Adrenal gland (tissue), 9 donors: ENCODE measurements at regions not wholly inside any gene's neighbourhood (a gene's known extent, or its start where the extent isn't known, plus 50 kb on each side); places are given as distances from the start of the nearest gene placed in this dataset.

Source experiments
- DNase-seq, 7 donors: peaks; one replicate each; pipeline ENCODE4 v3.0.0-alpha.2; 2019 to 2020
- H3K27ac ChIP-seq, 5 donors: fragments of 200-600 bp; sonication (generic) in 4 of 5; 1 replicate in 3 of 5; 2 replicates in 2 of 5; pipeline versions ENCODE4 v1.5.1 to v1.8.0; 2016 to 2020; ENCODE audit warnings: mild to moderate bottlenecking in 1 of 5
- H3K27me3 ChIP-seq: fragments of 200-600 bp; 2 replicates; pipeline ENCODE4 v1.8.0; 2021
- H3K36me3 ChIP-seq, 2 donors: fragments of 200-600 bp; replicated peaks in 1 of 2; 1 replicate in 1 of 2; 2 replicates in 1 of 2; pipeline versions ENCODE4 v1.5.1 to v1.8.0; 2018 to 2022
- H3K4me1 ChIP-seq, 2 donors: fragments of 200-600 bp; replicated peaks in 1 of 2; 1 replicate in 1 of 2; 2 replicates in 1 of 2; pipeline versions ENCODE4 v1.5.1 to v1.8.0; 2018 to 2021
- H3K4me3 ChIP-seq, 4 donors: fragments of 200-600 bp; sonication (generic) in 3 of 4; one replicate each; pipeline ENCODE4 v1.5.1; 2016 to 2018
- H3K9me3 ChIP-seq, 3 donors: fragments of 200-600 bp; sonication (generic) in 1 of 3; replicated peaks in 1 of 3; 1 replicate in 2 of 3; 2 replicates in 1 of 3; pipeline versions ENCODE4 v1.5.1 to v1.8.0; 2016 to 2021
- CTCF ChIP-seq, 6 experiments: fragments of 450-650 bp in 4 of 6; fragments of 200-600 bp in 2 of 6; sonication (generic) in 1 of 6; IDR thresholded peaks; 1 replicate in 5 of 6; 2 replicates in 1 of 6; pipeline versions ENCODE4 v1.5.1 to v1.8.0; 2016 to 2021; ENCODE audit warnings: antibody characterized with exemption in 6 of 6, mild to moderate bottlenecking in 2 of 6, moderate library complexity in 1 of 6
- POLR2A ChIP-seq, 2 donors: fragments of 450-650 bp; IDR thresholded peaks; one replicate each; pipeline ENCODE4 v1.6.1; 2017; ENCODE audit warnings: antibody characterized with exemption in 2 of 2, mild to moderate bottlenecking in 2 of 2, moderate library complexity in 1 of 2
- WGBS, 4 donors: extraction: QIAGEN DNeasy Blood & Tissue Kit in 2 of 4; methylation state at CpG; one replicate each; pipeline versions ENCODE4 v1.1.5 to v1.1.7; 2013 to 2017; 5-methylcytosine and 5-hydroxymethylcytosine counted together
- intact Hi-C, 2 donors: fragments of 100-400 bp; cut with DNase I; formaldehyde crosslinking; loops; one replicate each; pipeline versions ENCODE4 v1.14.1 to v1.15.0; 2022 to 2023
- donor health status: healthy with polysubstance abuse.
- donor health status: Bipolar disorder and iron deficiency.
- donor health status: DM: yes; HTN: yes; CAD: no.
- donor health status: DM: no; HTN: no; CAD: no.
- donor health status: DM: no; HTN: no; CAD: no.

GRCh38 chr17:13770702-13771101 is 169.0 kb upstream of the HS3ST3A1 start:
- TF ChIP-seq POLR2A (IDR thresholded peaks at IDR 0.05) (no peak), CTCF (IDR thresholded peaks at IDR 0.05) (no peak)
- 75 to 92% (median 86%) methylated on average over 3 of the region's 3 CpGs for WGBS, 4 donors
- no peaks in the 10 kb centered on the region for H3K4me1 ChIP-seq
- no peaks in the 10 kb centered on the region for H3K36me3 ChIP-seq
- intact Hi-C loops, result no loop called here
- no peak overlapping the region for H3K27ac ChIP-seq
- no peak for DNase-seq
- H3K4me3 ChIP-seq, result no peak overlapping the region
- H3K27me3 ChIP-seq, result no peaks in the 10 kb centered on the region
- H3K9me3 ChIP-seq, result no peaks in the 10 kb centered on the region

- Histone ChIP-seq H3K4me1 (no peaks in the 10 kb centered on the region), H3K4me3 (no peak overlapping the region), H3K27ac (no peak overlapping the region), H3K36me3 (no peaks in the 10 kb centered on the region), H3K9me3 (no peaks in the 10 kb centered on the region), H3K27me3 (no peaks in the 10 kb centered on the region)
- 36 to 44% (median 41%) methylated on average over 3 of the region's 3 CpGs for WGBS, 4 donors
- no peak for DNase-seq
- TF ChIP-seq CTCF (IDR thresholded peaks at IDR 0.05) (no peak), POLR2A (IDR thresholded peaks at IDR 0.05) (no peak)
- intact Hi-C loops, result no loop called here
Observed at GRCh38 chr17:13775450-13775849, 173.7 kb upstream of the HS3ST3A1 start.

- no peak for DNase-seq
- no peak overlapping the region for H3K27ac ChIP-seq
- intact Hi-C loops, result no loop called here
- TF ChIP-seq POLR2A (IDR thresholded peaks at IDR 0.05) (no peak), CTCF (IDR thresholded peaks at IDR 0.05) (no peak)
- WGBS, 4 donors, result 59 to 80% (median 60%) methylated on average over 7 of the region's 7 CpGs
- H3K4me3 ChIP-seq, result no peak overlapping the region
- no peaks in the 10 kb centered on the region for H3K9me3 ChIP-seq
- H3K36me3 ChIP-seq, result no peaks in the 10 kb centered on the region
- no peaks in the 10 kb centered on the region for H3K27me3 ChIP-seq
- H3K4me1 ChIP-seq, result no peaks in the 10 kb centered on the region
Observed at GRCh38 chr17:13776027-13776551, 174.4 kb upstream of the HS3ST3A1 start.

GRCh38 chr17:13777003-13777402 is 175.3 kb upstream of the HS3ST3A1 start:
- 79 to 91% (median 87%) methylated on average over 7 of the region's 7 CpGs for WGBS, 4 donors
- no peak overlapping the region for H3K4me3 ChIP-seq
- H3K9me3 ChIP-seq, result no peaks in the 10 kb centered on the region
- intact Hi-C loops, result no loop called here
- H3K4me1 ChIP-seq, result no peaks in the 10 kb centered on the region
- no peaks in the 10 kb centered on the region for H3K27me3 ChIP-seq
- no peak overlapping the region for H3K27ac ChIP-seq
- no peak for DNase-seq
- no peak for TF ChIP-seq CTCF (IDR thresholded peaks at IDR 0.05)
- TF ChIP-seq POLR2A (IDR thresholded peaks at IDR 0.05), result no peak
- H3K36me3 ChIP-seq, result no peaks in the 10 kb centered on the region
